IMR-90 (cell line): ENCODE measurements at regions not wholly inside any gene's neighbourhood (a gene's known extent, or its start where the extent isn't known, plus 50 kb on each side); places are given as distances from the start of the nearest gene placed in this dataset.

ENCODE experiments used
- ATAC-seq: fragments of 200-7000 bp; cut with Tn5 transposase; 2 replicates; pipeline ENCODE4 v1.9.1; 2020; ENCODE audit warnings: low read depth, mild to moderate bottlenecking, moderate library complexity
- BruUV-seq: library from RNA; stranded (reverse); fragments of 400-500 nt; replicated peaks from 2 replicates; lab custom pipeline; 2021; lab: Mats Ljungman, UMichigan
- CTCF ChIA-PET: fragments of 300-600 bp; formaldehyde crosslinking; extraction: SDS; loops from one replicate; lab custom pipeline; 2021; ENCODE audit warnings: antibody characterized with exemption; lab: Yijun Ruan, JAX
- POLR2A ChIA-PET: fragments of 300-600 bp; sonication (Branson Sonifier 250); formaldehyde crosslinking; loops from one replicate; lab custom pipeline; 2022; ENCODE audit warnings: antibody characterized with exemption; ENCODE audit not compliant: unreplicated experiment; lab: Charles Lee
- DNase-seq: peaks from one replicate; pipeline ENCODE4 v3.0.0; 2013
- H2AFZ ChIP-seq: replicated peaks from 2 replicates; pipeline ENCODE3; 2013; ENCODE audit warnings: low read length, mild to moderate bottlenecking; ENCODE audit not compliant: poor library complexity
- H2AK5ac ChIP-seq: 2 replicates; pipeline ENCODE4 v1.6.1; 2013; ENCODE audit warnings: low read depth, low read length, inconsistent platforms
- H2AK9ac ChIP-seq: replicated peaks from 2 replicates; pipeline ENCODE3; 2013; ENCODE audit warnings: mild to moderate bottlenecking, low read depth, low read length, moderate library complexity; ENCODE audit not compliant: poor library complexity
- H2BK120ac ChIP-seq: 2 replicates; pipeline ENCODE4 v1.6.1; 2013; ENCODE audit warnings: low read depth, low read length, inconsistent platforms
- H2BK15ac ChIP-seq: 3 replicates; pipeline ENCODE4 v1.6.1; 2013; ENCODE audit warnings: low read depth, low read length, inconsistent platforms
- H2BK20ac ChIP-seq: 2 replicates; pipeline ENCODE4 v1.6.1; 2013; ENCODE audit warnings: low read depth, mild to moderate bottlenecking, inconsistent platforms, low read length, moderate library complexity
- H2BK5ac ChIP-seq: 2 replicates; pipeline ENCODE4 v1.6.1; 2013; ENCODE audit warnings: mild to moderate bottlenecking, low read depth, low read length, inconsistent platforms; ENCODE audit not compliant: poor library complexity, severe bottlenecking
- H3K14ac ChIP-seq: replicated peaks from 2 replicates; pipeline ENCODE4 v1.6.1; 2013; ENCODE audit warnings: low read depth, low read length, inconsistent platforms
- H3K18ac ChIP-seq: 2 replicates; pipeline ENCODE4 v1.6.1; 2013; ENCODE audit warnings: low read depth, low read length, control low read depth
- H3K23ac ChIP-seq: 2 replicates; pipeline ENCODE4 v1.6.1; 2013; ENCODE audit warnings: low read depth, low read length, inconsistent platforms
- H3K27ac ChIP-seq: 2 replicates; pipeline ENCODE4 v1.5.1; 2013; ENCODE audit warnings: mild to moderate bottlenecking, control low read depth, low read length; ENCODE audit not compliant: insufficient read depth
- H3K27me3 ChIP-seq: 2 replicates; pipeline ENCODE4 v1.6.1; 2013; ENCODE audit warnings: low read length; ENCODE audit not compliant: control insufficient read depth, insufficient read depth
- H3K36me3 ChIP-seq: 2 replicates; pipeline ENCODE4 v1.6.1; 2013; ENCODE audit warnings: low read length, mixed read lengths; ENCODE audit not compliant: control insufficient read depth, insufficient read depth
- H3K4ac ChIP-seq: 2 replicates; pipeline ENCODE4 v1.6.1; 2013; ENCODE audit warnings: low read depth, low read length, inconsistent platforms
- H3K4me1 ChIP-seq: 2 replicates; pipeline ENCODE4 v1.6.1; 2013; ENCODE audit warnings: low read length, mixed read lengths; ENCODE audit not compliant: control insufficient read depth, insufficient read depth
- H3K4me2 ChIP-seq: 2 replicates; pipeline ENCODE4 v1.6.1; 2013; ENCODE audit warnings: low read depth, mild to moderate bottlenecking, control low read depth, low read length, moderate library complexity
- H3K4me3 ChIP-seq: 2 replicates; pipeline ENCODE4 v1.5.1; 2013; ENCODE audit warnings: low read depth, mild to moderate bottlenecking, control low read depth, low read length, moderate library complexity; ENCODE audit not compliant: insufficient read depth
- H3K56ac ChIP-seq: 2 replicates; pipeline ENCODE4 v1.6.1; 2013; ENCODE audit warnings: low read length, inconsistent platforms; ENCODE audit not compliant: insufficient read depth; ENCODE audit errors: extremely low read depth
- H3K79me1 ChIP-seq, 2 experiments: 2 replicates each; pipeline ENCODE4 v1.6.1; 2013; ENCODE audit warnings: low read length in 2 of 2, inconsistent platforms in 1 of 2, low read depth in 1 of 2
- H3K9ac ChIP-seq: 2 replicates; pipeline ENCODE4 v1.6.1; 2013; ENCODE audit warnings: low read depth, low read length, control low read depth
- H3K9me1 ChIP-seq: 2 replicates; pipeline ENCODE4 v1.6.1; 2013; ENCODE audit warnings: low read length, inconsistent platforms; ENCODE audit not compliant: insufficient read depth
- H3K9me3 ChIP-seq: 2 replicates; pipeline ENCODE4 v1.6.1; 2013; ENCODE audit warnings: low read length; ENCODE audit not compliant: control insufficient read depth, insufficient read depth
- H4K20me1 ChIP-seq: 2 replicates; pipeline ENCODE4 v1.6.1; 2013; ENCODE audit warnings: low read length, inconsistent platforms; ENCODE audit not compliant: insufficient read depth
- H4K5ac ChIP-seq: 2 replicates; pipeline ENCODE4 v1.6.1; 2013; ENCODE audit warnings: mild to moderate bottlenecking, low read depth, low read length, control low read depth
- H4K8ac ChIP-seq, 2 experiments: 2 replicates each; pipeline ENCODE4 v1.6.1; 2013; ENCODE audit warnings: low read depth in 2 of 2, low read length in 2 of 2, control low read depth in 1 of 2, inconsistent platforms in 1 of 2
- H4K91ac ChIP-seq: 2 replicates; pipeline ENCODE4 v1.6.1; 2013; ENCODE audit warnings: low read depth, low read length, inconsistent platforms; ENCODE audit not compliant: insufficient read depth
- BHLHE40 ChIP-seq: fragments of 150-350 bp; IDR thresholded peaks from 2 replicates; pipeline ENCODE4 v1.6.1; 2016; ENCODE audit warnings: mild to moderate bottlenecking, low read depth, low read length
- CHD1 ChIP-seq: IDR thresholded peaks from 2 replicates; pipeline ENCODE4 v1.6.1; 2012; ENCODE audit warnings: low read depth, low read length, improper control_type of control experiment
- CTCF ChIP-seq: conservative IDR thresholded peaks from 2 replicates; pipeline ENCODE4 v1.5.1; 2012; ENCODE audit warnings: mild to moderate bottlenecking, low read depth, low read length, improper control_type of control experiment
- RAD21 ChIP-seq: IDR thresholded peaks from 2 replicates; pipeline ENCODE4 v1.6.1; 2012; ENCODE audit warnings: low read length, improper control_type of control experiment
- USF2 ChIP-seq: fragments of 150-350 bp; IDR thresholded peaks from 2 replicates; pipeline ENCODE4 v1.6.1; 2017; ENCODE audit warnings: mild to moderate bottlenecking, antibody characterized with exemption, low read length, low read depth
- WGBS, 2 experiments: methylation state at CpG; one replicate each; pipeline versions ENCODE4 v1.1.5 to v1.1.7; 2013; ENCODE audit warnings: missing lambda C conversion rate in 2 of 2; ENCODE audit not compliant: insufficient read length in 1 of 2; ENCODE audit errors: extremely low coverage in 2 of 2; 5-methylcytosine and 5-hydroxymethylcytosine counted together
- dilution Hi-C: fragments of 300-500 bp; cut with HindIII; formaldehyde crosslinking; loops from one replicate; pipeline ENCODE4 v1.14.3; 2018; ENCODE audit warnings: low sequenced_read_pairs; ENCODE audit not compliant: unreplicated experiment
- in situ Hi-C: fragments of 300-500 bp; cut with MboI; formaldehyde crosslinking; loops from 3 replicates; pipeline ENCODE4 v1.14.3; 2019; ENCODE audit warnings: low sequenced_read_pairs, inconsistent platforms, mixed read lengths
- intact Hi-C: fragments of 100-400 bp; cut with micrococcal nuclease; formaldehyde crosslinking; loops from 2 replicates; pipeline ENCODE4 v1.10.0; 2022

GRCh38 chr6:146919017-146919416 is 285.2 kb upstream of the STXBP5 start:
- Histone ChIP-seq H3K79me1 (0 out of 4 replicates have a peak, but pooled peaks cover 0 to 3% of the 10 kb centered on the region in 2 experiments), H3K9ac (no peak overlapping the region), H3K4me3 (no peak overlapping the region), H4K8ac (no peak overlapping the region), H2AK5ac (no peak overlapping the region), H2BK15ac (no peak overlapping the region), H2BK5ac (no peak overlapping the region), H3K9me1 (no peaks in the 10 kb centered on the region; the same call in 1 of the 2 replicates), H3K27me3 (no peaks in the 10 kb centered on the region), H2BK20ac (no peak overlapping the region), H3K4me2 (no peak overlapping the region), H3K4ac (no peak overlapping the region), H4K5ac (no peak overlapping the region), H3K4me1 (peaks cover 6% of the 10 kb centered on the region), H3K23ac (no peak overlapping the region), H4K91ac (no peak overlapping the region), H2AFZ (no peak overlapping the region), H2AK9ac (no peak overlapping the region), H3K36me3 (no peaks in the 10 kb centered on the region), H2BK120ac (no peak overlapping the region), H3K18ac (no peak overlapping the region), H4K20me1 (no peaks in the 10 kb centered on the region), H3K14ac (no peak overlapping the region), H3K9me3 (no peaks in the 10 kb centered on the region), H3K56ac (no peak overlapping the region), H3K27ac (no peak overlapping the region)
- in situ Hi-C loops (loop anchor here (25.0 kb wide), 1 partner anchor 293 kb away; the partner anchor contains the start of gene STXBP5), intact Hi-C loops (no loop called here), dilution Hi-C loops (no loop called here)
- BruUV-seq, result no TSS peak
- POLR2A ChIA-PET, result no interaction called here
- DNase-seq (no peak), ATAC-seq (no peak)
- CTCF ChIA-PET, result no interaction called here
- no CpG with 5 or more reads among the region's 2 CpGs for WGBS, 2 experiments
- no peak for TF ChIP-seq CTCF
- no peak for TF ChIP-seq RAD21
- TF ChIP-seq CHD1, result no peak
- TF ChIP-seq USF2, result no peak
- TF ChIP-seq BHLHE40, result no peak
